ENCODE measurements at regions not wholly inside any gene's neighbourhood (a gene's known extent, or its start where the extent isn't known, plus 50 kb on each side); places are given as distances from the start of the nearest gene placed in this dataset.

- TF ChIP-seq CREB1 (CRISPR knock-in tag; IDR thresholded peaks at IDR 0.05; ENCODE audit: low read depth) = no peak
- no peak for TF ChIP-seq REST (IDR thresholded peaks at IDR 0.05; ENCODE audit: unreplicated experiment)
- no peak for TF ChIP-seq ETS1 (IDR thresholded peaks at IDR 0.05)
Observed at GRCh38 chr2:51791496-51791895, 759.6 kb upstream of the NRXN1 start (continued).

DNA sequence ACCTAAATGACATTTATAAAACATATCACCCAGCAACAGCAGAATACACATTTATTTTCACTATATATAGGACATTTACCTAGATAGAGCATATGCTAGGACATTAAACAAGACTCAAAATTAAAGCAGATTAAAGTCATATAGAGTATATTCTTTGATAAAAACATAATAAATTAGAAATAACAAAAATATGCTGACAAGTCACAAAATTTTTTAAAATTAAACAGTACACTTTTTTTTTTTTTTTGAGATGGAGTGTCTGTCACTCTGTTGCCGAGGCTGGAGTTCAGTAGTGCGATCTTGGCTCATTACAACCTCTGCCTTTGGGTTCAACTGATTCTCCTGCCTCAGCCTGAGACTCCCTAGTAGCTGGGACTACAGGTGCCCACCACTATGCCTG lies 758.9 kb upstream of the NRXN1 start:
- H3K36me3 ChIP-seq (ENCODE audit: insufficient read depth) = no peaks in the 10 kb centered on the region
- Mint-ChIP-seq H3K9me3 (peaks cover 2% of the 10 kb centered on the region; the same call in 2 of the 3 replicates), H3K36me3 (ENCODE audit: low read depth) (no peaks in the 10 kb centered on the region; the same call in 2 of the 3 replicates), H3K27ac (no peak overlapping the region), H3K4me1 (peaks cover 11% of the 10 kb centered on the region; the same call in 2 of the 3 replicates), H3K27me3 (ENCODE audit: insufficient read depth, low read depth, poor library complexity) (peaks cover 5% of the 10 kb centered on the region), H3K4me3 (no peak overlapping the region)
- H2AFZ ChIP-seq = no peak overlapping the region; the same call in 1 of the 2 replicates
- H3K27ac ChIP-seq (ENCODE audit: low read depth) = no peak overlapping the region
- 0 out of 2 replicates have a peak, but pooled peaks cover 11% of the 10 kb centered on the region for H3K9me2 ChIP-seq (ENCODE audit: insufficient read depth)
- no peak for DNase-seq (ENCODE audit: low spot score)
- H3K79me2 ChIP-seq (replicated peaks; ENCODE audit: insufficient read depth) = no peaks in the 10 kb centered on the region
- no peaks in the 10 kb centered on the region for H4K20me1 ChIP-seq (replicated peaks; ENCODE audit: insufficient read depth)
- H3K4me1 ChIP-seq (ENCODE audit: insufficient read depth) = no peaks in the 10 kb centered on the region
- no peaks in the 10 kb centered on the region for H3F3A ChIP-seq (replicated peaks; ENCODE audit: low read depth)
- H3K4me2 ChIP-seq = no peak overlapping the region
- H3K27me3 ChIP-seq (ENCODE audit: insufficient read depth) = no peaks in the 10 kb centered on the region
- no peak overlapping the region for H3K4me3 ChIP-seq
- no peak for ATAC-seq
- TF ChIP-seq ZNF114 (CRISPR knock-in tag; IDR thresholded peaks at IDR 0.05) = no peak
- TF ChIP-seq JUNB (IDR thresholded peaks at IDR 0.05; ENCODE audit: unreplicated experiment) = no peak
- no peak for TF ChIP-seq REST (IDR thresholded peaks at IDR 0.05; ENCODE audit: unreplicated experiment)
- no peak for TF ChIP-seq EZH2phosphoT487 (IDR thresholded peaks at IDR 0.05; ENCODE audit: unreplicated experiment)
- no peak for TF ChIP-seq POLR2AphosphoS5 (IDR thresholded peaks at IDR 0.05; ENCODE audit: low read depth)
- TF ChIP-seq CTCF (conservative IDR thresholded peaks at IDR 0.05; ENCODE audit: low read depth in 2 of 2) = no peak

All from GM23338 (cell line).